HepG2 (cell line): ENCODE measurements at regions not wholly inside any gene's neighbourhood (a gene's known extent, or its start where the extent isn't known, plus 50 kb on each side); places are given as distances from the start of the nearest gene placed in this dataset.

Source experiments
- ATAC-seq: fragments of 200-7000 bp; cut with Tn5 transposase; 3 replicates; pipeline ENCODE4 v1.9.1; 2020; ENCODE audit warnings: mild to moderate bottlenecking, moderate library complexity
- BruUV-seq: library from RNA; stranded (reverse); fragments of 400-500 nt; replicated peaks from 2 replicates; lab custom pipeline; 2021; lab: Mats Ljungman, UMichigan
- CTCF ChIA-PET: fragments of 300-600 bp; formaldehyde crosslinking; extraction: SDS; loops from one replicate; lab custom pipeline; 2021; ENCODE audit warnings: low total read pairs, inconsistent platforms, low intra/inter-chr PET ratio; lab: Yijun Ruan, JAX
- POLR2A ChIA-PET: fragments of 350-600 bp; sonication (Branson Sonifier 250); formaldehyde crosslinking; loops from one replicate; lab custom pipeline; 2020; ENCODE audit warnings: antibody characterized with exemption, inconsistent platforms; lab: Yijun Ruan, JAX
- DNase-seq: peaks from one replicate; pipeline ENCODE4 v3.0.0-alpha.2; 2015; ENCODE audit warnings: low spot score
- FAIRE-seq: peaks from 3 replicates; lab custom pipeline; 2011; peaks lifted over from hg19 to GRCh38; lab: Jason Lieb, UNC
- H2AFZ ChIP-seq: one replicate; pipeline ENCODE4 v1.6.1; 2011; ENCODE audit warnings: low read length, inconsistent platforms
- H3K27ac ChIP-seq: fragments of 300-600 bp; 3 replicates; pipeline ENCODE4 v1.8.0; 2011; ENCODE audit warnings: mixed run types, mild to moderate bottlenecking, mixed read lengths, low read length, inconsistent platforms; ENCODE audit not compliant: insufficient read depth; ENCODE audit errors: extremely low read length
- H3K27me3 ChIP-seq, 2 experiments: fragments of 200-600 bp in 1 of 2; 2 replicates in 1 of 2; 3 replicates in 1 of 2; pipeline versions ENCODE4 v1.6.0 to v1.8.0; 2011; ENCODE audit warnings: low read length in 2 of 2, mild to moderate bottlenecking in 2 of 2, moderate library complexity in 2 of 2, inconsistent platforms in 1 of 2; ENCODE audit not compliant: insufficient read depth in 2 of 2, control insufficient read depth in 1 of 2
- H3K36me3 ChIP-seq, 2 experiments: fragments of 200-600 bp in 1 of 2; replicated peaks in 1 of 2; 2 replicates in 1 of 2; 3 replicates in 1 of 2; pipeline versions ENCODE4 v1.5.1 to v1.8.0; 2011; ENCODE audit warnings: low read length in 2 of 2, inconsistent platforms in 1 of 2; ENCODE audit not compliant: insufficient read depth in 2 of 2, control insufficient read depth in 1 of 2
- H3K4me1 ChIP-seq: 2 replicates; pipeline ENCODE4 v1.5.1; 2012; ENCODE audit warnings: low read length, inconsistent platforms; ENCODE audit not compliant: insufficient read depth
- H3K4me2 ChIP-seq: 2 replicates; pipeline ENCODE4 v1.6.0; 2011; ENCODE audit warnings: low read depth, low read length, inconsistent platforms
- H3K4me3 ChIP-seq, 3 experiments: fragments of 200-600 bp in 1 of 3; sonication (generic), shearing (Covaris generic) in 1 of 3; replicated peaks in 1 of 3; 2 replicates each; pipeline ENCODE4 v1.5.1; 2011 to 2016; ENCODE audit warnings: low read length in 3 of 3, inconsistent platforms in 2 of 3, low read depth in 2 of 3, mild to moderate bottlenecking in 2 of 3, control low read depth in 1 of 3, mixed read lengths in 1 of 3; ENCODE audit not compliant: insufficient read depth in 1 of 3
- H3K79me2 ChIP-seq: one replicate; pipeline ENCODE4 v1.6.1; 2011; ENCODE audit warnings: low read length, inconsistent platforms; ENCODE audit not compliant: insufficient read depth
- H3K9ac ChIP-seq: 2 replicates; pipeline ENCODE4 v1.6.0; 2011; ENCODE audit warnings: mild to moderate bottlenecking, low read depth, low read length, inconsistent platforms; ENCODE audit not compliant: insufficient read depth
- H3K9me3 ChIP-seq: 2 replicates; pipeline ENCODE4 v1.5.1; 2012; ENCODE audit warnings: mild to moderate bottlenecking, low read length
- H4K20me1 ChIP-seq: 2 replicates; pipeline ENCODE4 v1.6.0; 2011; ENCODE audit warnings: inconsistent platforms, mild to moderate bottlenecking, low read length, moderate library complexity; ENCODE audit not compliant: insufficient read depth
- ATF7 ChIP-seq, 2 experiments: fragments of 450-650 bp in 1 of 2; sonication (generic) in 1 of 2; formaldehyde crosslinking in 1 of 2; IDR thresholded peaks; 2 replicates each; pipeline versions ENCODE4 v1.4.0 to v1.6.1; 2016 to 2020; ENCODE audit warnings: antibody characterized with exemption in 1 of 2, mild to moderate bottlenecking in 1 of 2, missing genetic modification reagents in 1 of 2
- HNF4G ChIP-seq, 2 experiments: sonication (generic) in 1 of 2; formaldehyde crosslinking in 1 of 2; IDR thresholded peaks; 2 replicates each; pipeline versions ENCODE4 v1.4.0 to v1.6.1; 2011 to 2020; ENCODE audit warnings: borderline replicate concordance in 2 of 2, low read depth in 2 of 2, mild to moderate bottlenecking in 2 of 2, low read length in 1 of 2, missing genetic modification reagents in 1 of 2, moderate library complexity in 1 of 2
- NR1H2 ChIP-seq: sonication (generic); formaldehyde crosslinking; IDR thresholded peaks from 2 replicates; pipeline ENCODE4 v1.8.1; 2022; ENCODE audit warnings: low read depth, missing genetic modification reagents, borderline replicate concordance
- PCBP2 ChIP-seq: fragments of 200-400 bp; formaldehyde crosslinking; optimal IDR thresholded peaks from 2 replicates; pipeline ENCODE3; 2018; ENCODE audit warnings: low read length, low read depth; ENCODE audit not compliant: poor library complexity, severe bottlenecking
- TCF12 ChIP-seq, 2 experiments: fragments of 450-650 bp in 1 of 2; sonication (generic) in 1 of 2; formaldehyde crosslinking in 1 of 2; IDR thresholded peaks; 2 replicates each; pipeline versions ENCODE4 v1.6.1 to v1.8.0; 2017 to 2022; ENCODE audit warnings: antibody characterized with exemption in 1 of 2, mild to moderate bottlenecking in 1 of 2, missing genetic modification reagents in 1 of 2, moderate library complexity in 1 of 2
- ZBED4 ChIP-seq: sonication (generic); formaldehyde crosslinking; IDR thresholded peaks from 2 replicates; pipeline ENCODE4 v1.4.0; 2020; ENCODE audit warnings: missing genetic modification reagents, borderline replicate concordance
- ZNF12 ChIP-seq: sonication (generic); formaldehyde crosslinking; IDR thresholded peaks from 2 replicates; pipeline ENCODE4 v1.5.0; 2020; ENCODE audit warnings: missing genetic modification reagents
- ZSCAN25 ChIP-seq: sonication (generic); formaldehyde crosslinking; IDR thresholded peaks from 2 replicates; pipeline ENCODE4 v1.8.0; 2022; ENCODE audit warnings: mild to moderate bottlenecking, missing genetic modification reagents
- WGBS: methylation state at CpG from one replicate; pipeline ENCODE4 v1.1.6; 2017; ENCODE audit warnings: low lambda C conversion rate; 5-methylcytosine and 5-hydroxymethylcytosine counted together
- in situ Hi-C: cut with HindIII; loops from 2 replicates; pipeline ENCODE4 v1.10.0; 2017; ENCODE audit warnings: low pct_unique_long_range_greater_than_20kb; ENCODE audit not compliant: extremely low pct_ligation_motif_present
- intact Hi-C: fragments of 100-400 bp; cut with micrococcal nuclease; formaldehyde crosslinking; loops from one replicate; pipeline ENCODE4 v1.10.0; 2022; ENCODE audit not compliant: unreplicated experiment
- TF ChIP-seq, protein P1 (sequence below): sonication (generic); formaldehyde crosslinking; IDR thresholded peaks from 2 replicates; pipeline ENCODE4 v1.5.0; 2020; ENCODE audit warnings: missing genetic modification reagents
- TF ChIP-seq, protein P2 (sequence below): sonication (generic); formaldehyde crosslinking; IDR thresholded peaks from 2 replicates; pipeline ENCODE4 v1.8.0; 2022; ENCODE audit warnings: missing genetic modification reagents, mild to moderate bottlenecking, moderate library complexity, borderline replicate concordance
- TF ChIP-seq, protein P3 (sequence below): sonication (generic); formaldehyde crosslinking; IDR thresholded peaks from 2 replicates; pipeline ENCODE4 v1.4.0; 2020; ENCODE audit warnings: missing genetic modification reagents, borderline replicate concordance
- TF ChIP-seq, protein P4 (sequence below): sonication (generic); formaldehyde crosslinking; IDR thresholded peaks from 2 replicates; pipeline ENCODE4 v1.4.0; 2020; ENCODE audit warnings: missing genetic modification reagents

GRCh38 chr10:9061871-9062270 lies 1007.4 kb downstream of the GATA3 start:
- Histone ChIP-seq H3K4me1 (no peaks in the 10 kb centered on the region), H3K36me3 (no peaks in the 10 kb centered on the region), H3K4me3 (no peak overlapping the region), H3K4me2 (no peak overlapping the region), H3K27ac (no peak overlapping the region), H3K27me3 (no peaks in the 10 kb centered on the region), H3K79me2 (no peaks in the 10 kb centered on the region), H4K20me1 (no peaks in the 10 kb centered on the region), H3K9me3 (no peaks in the 10 kb centered on the region), H3K9ac (no peak overlapping the region), H2AFZ (no peak overlapping the region)
- intact Hi-C loops (no loop called here), in situ Hi-C loops (no loop called here)
- CTCF ChIA-PET = no interaction called here
- FAIRE-seq = no peak
- TF ChIP-seq ZBED4 (CRISPR knock-in tag) (no peak), HNF4G (IDR thresholded peaks at IDR 0.05; ENCODE audit: borderline replicate concordance, low read depth, low read length) (no peak), HNF4G (CRISPR knock-in tag; IDR thresholded peaks at IDR 0.05; ENCODE audit: borderline replicate concordance, low read depth) (no peak), TCF12 (IDR thresholded peaks at IDR 0.05) (no peak), TCF12 (CRISPR knock-in tag; IDR thresholded peaks at IDR 0.05) (no peak), NR1H2 (no peak), ZSCAN25 (CRISPR knock-in tag) (no peak), PCBP2 (no peak), ATF7 (IDR thresholded peaks at IDR 0.05) (no peak), ATF7 (CRISPR knock-in tag; IDR thresholded peaks at IDR 0.05) (no peak), ZNF12 (CRISPR knock-in tag) (no peak)
- TF ChIP-seq, protein P1, sequence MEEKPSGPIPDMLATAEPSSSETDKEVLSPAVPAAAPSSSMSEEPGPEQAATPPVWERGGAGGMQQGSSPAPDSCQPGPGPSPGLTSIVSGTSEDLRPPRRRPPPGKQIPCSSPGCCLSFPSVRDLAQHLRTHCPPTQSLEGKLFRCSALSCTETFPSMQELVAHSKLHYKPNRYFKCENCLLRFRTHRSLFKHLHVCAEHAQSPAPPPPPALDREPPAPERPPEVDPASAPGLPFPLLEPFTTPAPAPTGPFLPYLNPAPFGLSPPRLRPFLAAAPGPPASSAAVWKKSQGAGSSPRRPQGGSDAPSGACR (CRISPR knock-in tag) = no peak
- TF ChIP-seq, protein P2, sequence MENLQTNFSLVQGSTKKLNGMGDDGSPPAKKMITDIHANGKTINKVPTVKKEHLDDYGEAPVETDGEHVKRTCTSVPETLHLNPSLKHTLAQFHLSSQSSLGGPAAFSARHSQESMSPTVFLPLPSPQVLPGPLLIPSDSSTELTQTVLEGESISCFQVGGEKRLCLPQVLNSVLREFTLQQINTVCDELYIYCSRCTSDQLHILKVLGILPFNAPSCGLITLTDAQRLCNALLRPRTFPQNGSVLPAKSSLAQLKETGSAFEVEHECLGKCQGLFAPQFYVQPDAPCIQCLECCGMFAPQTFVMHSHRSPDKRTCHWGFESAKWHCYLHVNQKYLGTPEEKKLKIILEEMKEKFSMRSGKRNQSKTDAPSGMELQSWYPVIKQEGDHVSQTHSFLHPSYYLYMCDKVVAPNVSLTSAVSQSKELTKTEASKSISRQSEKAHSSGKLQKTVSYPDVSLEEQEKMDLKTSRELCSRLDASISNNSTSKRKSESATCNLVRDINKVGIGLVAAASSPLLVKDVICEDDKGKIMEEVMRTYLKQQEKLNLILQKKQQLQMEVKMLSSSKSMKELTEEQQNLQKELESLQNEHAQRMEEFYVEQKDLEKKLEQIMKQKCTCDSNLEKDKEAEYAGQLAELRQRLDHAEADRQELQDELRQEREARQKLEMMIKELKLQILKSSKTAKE (CRISPR knock-in tag) = no peak
- TF ChIP-seq, protein P3, sequence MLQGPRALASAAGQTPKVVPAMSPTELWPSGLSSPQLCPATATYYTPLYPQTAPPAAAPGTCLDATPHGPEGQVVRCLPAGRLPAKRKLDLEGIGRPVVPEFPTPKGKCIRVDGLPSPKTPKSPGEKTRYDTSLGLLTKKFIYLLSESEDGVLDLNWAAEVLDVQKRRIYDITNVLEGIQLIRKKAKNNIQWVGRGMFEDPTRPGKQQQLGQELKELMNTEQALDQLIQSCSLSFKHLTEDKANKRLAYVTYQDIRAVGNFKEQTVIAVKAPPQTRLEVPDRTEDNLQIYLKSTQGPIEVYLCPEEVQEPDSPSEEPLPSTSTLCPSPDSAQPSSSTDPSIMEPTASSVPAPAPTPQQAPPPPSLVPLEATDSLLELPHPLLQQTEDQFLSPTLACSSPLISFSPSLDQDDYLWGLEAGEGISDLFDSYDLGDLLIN (CRISPR knock-in tag) = no peak
- TF ChIP-seq, protein P4, sequence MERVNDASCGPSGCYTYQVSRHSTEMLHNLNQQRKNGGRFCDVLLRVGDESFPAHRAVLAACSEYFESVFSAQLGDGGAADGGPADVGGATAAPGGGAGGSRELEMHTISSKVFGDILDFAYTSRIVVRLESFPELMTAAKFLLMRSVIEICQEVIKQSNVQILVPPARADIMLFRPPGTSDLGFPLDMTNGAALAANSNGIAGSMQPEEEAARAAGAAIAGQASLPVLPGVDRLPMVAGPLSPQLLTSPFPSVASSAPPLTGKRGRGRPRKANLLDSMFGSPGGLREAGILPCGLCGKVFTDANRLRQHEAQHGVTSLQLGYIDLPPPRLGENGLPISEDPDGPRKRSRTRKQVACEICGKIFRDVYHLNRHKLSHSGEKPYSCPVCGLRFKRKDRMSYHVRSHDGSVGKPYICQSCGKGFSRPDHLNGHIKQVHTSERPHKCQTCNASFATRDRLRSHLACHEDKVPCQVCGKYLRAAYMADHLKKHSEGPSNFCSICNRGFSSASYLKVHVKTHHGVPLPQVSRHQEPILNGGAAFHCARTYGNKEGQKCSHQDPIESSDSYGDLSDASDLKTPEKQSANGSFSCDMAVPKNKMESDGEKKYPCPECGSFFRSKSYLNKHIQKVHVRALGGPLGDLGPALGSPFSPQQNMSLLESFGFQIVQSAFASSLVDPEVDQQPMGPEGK (CRISPR knock-in tag) = no peak
- DNase-seq = no peak
- BruUV-seq = no TSS peak
- no peak for ATAC-seq
- 27% methylated on average over 3 of the region's 3 CpGs for WGBS
- POLR2A ChIA-PET = no interaction called here
